ENCODE measurements at regions not wholly inside any gene's neighbourhood (a gene's known extent, or its start where the extent isn't known, plus 50 kb on each side); places are given as distances from the start of the nearest gene placed in this dataset.

- no peak for TF ChIP-seq HDAC2 (IDR thresholded peaks at IDR 0.05; ENCODE audit: borderline replicate concordance in 1 of 2, low read depth in 2 of 2, low read length in 2 of 2)
Observed at GRCh38 chr20:40278673-40279072, 410.4 kb downstream of the MAFB start (continued).
